GM18511 (cell line): ENCODE measurements at regions not wholly inside any gene's neighbourhood (a gene's known extent, or its start where the extent isn't known, plus 50 kb on each side); places are given as distances from the start of the nearest gene placed in this dataset.

Source experiments
- ATAC-seq: cut with Tn5 transposase; IDR thresholded peaks from one replicate; pipeline ENCODE4 v1.9.1; 2021; ENCODE audit warnings: mild to moderate bottlenecking, moderate library complexity; ENCODE audit not compliant: unreplicated experiment

DNA sequence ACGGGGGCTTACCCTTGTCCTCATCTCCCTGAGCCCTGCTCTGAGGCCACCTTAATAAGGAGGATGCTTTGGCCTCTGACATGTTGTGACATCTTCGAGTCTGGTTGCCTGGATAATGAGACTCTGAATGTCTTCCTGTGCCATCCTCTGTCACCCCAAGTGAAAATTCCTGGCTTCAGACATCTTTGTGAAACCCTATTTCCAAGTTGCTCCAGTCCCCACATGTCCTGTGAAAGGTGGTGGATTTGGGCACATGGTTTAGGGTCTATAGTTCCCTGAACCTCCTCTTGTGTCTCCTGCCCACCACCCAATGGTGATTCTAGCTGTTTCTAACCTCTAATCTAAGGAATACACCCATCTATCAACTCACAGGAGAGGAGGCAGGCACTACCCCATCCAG, 223.1 kb upstream of the GLI3 start:
- no peak for ATAC-seq

DNA sequence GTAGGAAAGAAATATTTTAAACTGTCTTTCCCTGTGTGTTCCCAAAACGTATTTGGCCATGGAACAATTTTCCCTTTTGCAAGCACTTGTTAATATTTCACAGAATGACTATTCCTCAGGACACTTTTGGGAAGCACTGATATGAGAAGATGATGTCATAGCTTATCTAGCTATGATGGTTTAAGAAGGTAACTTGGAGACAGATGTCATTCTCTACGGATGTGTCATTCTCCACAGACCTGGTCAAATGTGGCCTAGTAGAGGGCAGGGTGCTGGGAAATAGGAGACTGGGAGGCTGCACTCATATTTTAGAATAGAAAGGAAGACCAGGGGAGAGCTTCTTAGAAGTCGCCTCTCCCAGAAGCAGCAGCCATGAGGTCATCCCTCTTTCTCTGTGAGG, 220.7 kb upstream of the GLI3 start:
- no peak for ATAC-seq

DNA sequence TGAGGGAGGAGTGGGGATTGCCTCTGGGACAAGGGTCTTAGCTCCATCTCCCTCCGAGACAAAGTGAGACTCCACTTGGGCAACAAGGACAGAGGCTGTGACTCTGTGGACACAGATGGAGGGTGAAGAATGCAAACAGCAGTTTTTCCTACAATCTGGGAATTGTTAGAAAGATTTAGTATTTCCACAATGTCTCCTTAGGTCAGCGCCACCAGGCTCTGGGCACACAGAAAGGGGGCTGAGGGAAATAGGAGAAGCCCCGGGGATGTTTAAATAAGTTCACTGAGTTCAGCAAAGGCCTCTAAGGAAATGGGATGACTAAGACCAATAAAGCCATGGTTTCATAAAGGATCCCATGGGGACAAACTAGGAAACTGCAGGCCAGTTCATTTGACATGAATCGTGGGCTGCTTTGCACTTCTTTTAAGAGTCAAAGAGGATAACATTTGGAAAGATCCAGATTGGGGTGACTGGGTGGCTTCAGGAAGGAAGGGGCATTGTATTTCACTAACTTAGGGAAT, 219.8 kb upstream of the GLI3 start:
- ATAC-seq, result no peak

DNA sequence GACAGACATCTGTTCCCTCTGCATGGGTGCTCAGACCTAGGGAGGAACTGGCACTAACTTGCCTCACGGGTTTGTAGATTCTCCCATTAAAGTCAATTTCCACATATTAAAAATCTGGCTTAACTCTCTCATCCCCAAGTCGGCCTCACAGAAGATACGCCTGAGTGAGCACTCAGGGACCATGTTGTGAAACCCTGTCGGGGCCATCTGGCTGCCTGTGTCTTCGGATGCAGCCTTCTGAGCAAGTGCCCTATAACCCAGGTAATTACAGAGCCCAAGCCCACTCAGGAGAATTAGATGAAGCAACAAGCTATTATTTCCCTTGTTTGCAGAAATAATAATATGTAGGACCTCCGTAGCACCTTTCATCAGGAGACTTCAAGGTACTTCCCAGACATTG, 219.3 kb upstream of the GLI3 start:
- ATAC-seq, result no peak

DNA sequence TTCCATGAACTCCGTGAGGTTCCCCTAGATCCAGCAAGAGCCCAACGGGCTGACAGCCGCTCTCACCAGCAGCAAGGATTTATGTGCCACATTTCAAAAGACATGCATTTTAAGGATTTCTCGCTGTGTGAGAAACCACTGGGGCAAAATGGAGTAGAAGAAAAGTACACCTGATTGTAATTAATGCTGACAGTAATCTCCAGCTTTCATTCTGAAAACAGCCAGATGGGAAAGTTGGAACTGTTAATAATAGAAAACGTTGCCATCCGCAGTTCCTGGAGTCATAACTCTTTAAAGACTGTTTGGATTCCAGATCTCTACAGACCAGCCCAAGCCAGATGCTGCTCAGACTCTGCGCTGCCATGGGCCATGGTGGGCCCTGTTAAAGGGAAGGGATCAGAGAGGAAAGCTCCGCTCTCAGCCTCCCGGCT, 216.9 kb upstream of the GLI3 start:
- no peak for ATAC-seq

DNA sequence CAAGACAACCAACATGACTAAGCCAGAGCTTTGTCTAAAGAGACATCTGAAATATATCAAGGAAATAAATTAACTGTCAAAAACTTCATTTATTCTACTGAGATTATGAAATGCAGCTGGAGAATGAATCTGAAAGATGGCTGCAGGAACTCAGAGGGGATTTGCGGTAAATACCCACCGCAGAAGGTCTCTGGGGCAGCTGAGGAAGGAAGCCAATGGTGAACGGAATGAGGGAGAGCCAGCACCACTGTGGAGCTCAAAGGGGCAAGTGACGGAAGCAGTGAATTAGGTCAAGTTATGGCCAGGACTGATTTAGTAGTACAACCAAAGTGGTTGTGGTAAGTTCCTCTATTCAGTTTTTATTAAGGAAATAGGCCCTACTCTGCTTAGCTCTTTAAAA, 215.3 kb upstream of the GLI3 start:
- ATAC-seq, result no peak

DNA sequence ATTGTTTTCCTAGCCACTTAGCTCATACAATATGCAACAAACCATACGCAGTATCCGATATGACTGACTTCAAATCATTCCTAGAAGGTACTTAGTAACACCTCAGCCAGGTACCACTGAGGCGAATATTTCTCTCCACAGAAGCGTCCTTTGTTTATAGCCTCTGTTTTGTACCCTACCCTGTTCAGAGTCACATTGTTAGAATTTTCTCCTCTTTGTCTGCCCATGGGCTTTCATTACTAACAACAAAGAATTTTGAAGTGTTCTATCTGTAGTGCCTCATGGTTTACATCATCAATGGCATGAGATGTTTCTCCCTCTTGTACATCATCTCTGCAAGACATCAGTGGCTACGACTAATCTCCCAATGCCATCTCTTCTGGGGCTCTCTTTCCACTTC, 212.4 kb upstream of the GLI3 start:
- no peak for ATAC-seq

DNA sequence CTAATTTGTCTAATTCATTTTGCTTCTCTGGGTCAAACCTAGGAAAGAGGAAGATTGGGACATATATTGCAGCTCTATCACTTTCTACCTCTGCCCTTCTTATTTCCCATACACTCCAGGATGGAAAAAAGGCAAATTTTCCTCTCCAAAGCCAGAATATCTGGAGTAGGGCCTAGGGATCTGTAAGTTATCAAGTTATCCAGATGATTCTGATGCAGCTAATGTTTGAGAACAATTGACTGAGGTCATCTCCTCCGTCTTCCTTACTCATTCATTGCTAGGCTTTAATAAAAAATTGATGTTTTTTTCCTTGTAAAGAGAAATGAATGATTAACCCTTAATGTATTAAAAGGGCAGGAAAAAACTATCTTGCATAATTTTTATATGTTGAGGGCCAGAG, 211.9 kb upstream of the GLI3 start:
- no peak for ATAC-seq

DNA sequence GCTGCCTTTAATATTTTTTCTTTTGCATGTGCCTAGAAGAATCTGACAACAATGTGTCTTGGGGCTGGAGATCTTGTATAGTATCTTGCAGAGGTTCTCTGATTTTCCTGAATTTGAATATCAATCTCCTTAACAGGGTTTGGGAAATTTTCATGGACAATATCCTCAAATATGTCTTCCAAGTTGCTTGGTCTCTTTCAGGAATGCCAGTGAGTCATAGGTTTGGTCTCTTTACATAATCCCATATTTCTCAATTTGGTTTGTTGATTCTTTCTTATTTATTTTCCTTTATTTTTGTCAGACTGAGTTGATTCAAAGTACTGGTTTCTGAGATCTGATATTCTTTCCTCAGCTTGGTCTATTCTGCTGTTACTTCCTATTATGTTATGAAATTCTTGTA, 208.7 kb upstream of the GLI3 start:
- ATAC-seq, result no peak

DNA sequence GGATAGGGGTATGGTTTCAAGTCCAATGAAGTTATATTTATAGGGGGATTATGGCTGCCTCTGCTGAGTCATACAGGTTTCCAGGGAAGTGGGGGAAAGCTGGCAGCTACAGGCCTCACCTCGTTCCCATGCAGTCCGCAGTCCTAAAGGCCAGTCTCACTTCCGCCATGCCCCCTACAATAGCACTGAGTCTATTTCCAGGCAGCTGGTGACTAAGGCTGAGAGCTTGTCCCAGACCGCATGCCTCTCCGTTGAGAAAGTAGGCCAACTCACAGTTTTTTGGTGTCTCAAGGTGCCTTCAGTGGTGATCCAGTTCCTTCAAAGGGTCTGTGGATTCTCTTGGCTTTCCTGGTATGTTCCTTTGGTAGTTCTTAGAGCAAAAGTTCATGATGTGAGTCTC, 203.9 kb upstream of the GLI3 start:
- no peak for ATAC-seq

DNA sequence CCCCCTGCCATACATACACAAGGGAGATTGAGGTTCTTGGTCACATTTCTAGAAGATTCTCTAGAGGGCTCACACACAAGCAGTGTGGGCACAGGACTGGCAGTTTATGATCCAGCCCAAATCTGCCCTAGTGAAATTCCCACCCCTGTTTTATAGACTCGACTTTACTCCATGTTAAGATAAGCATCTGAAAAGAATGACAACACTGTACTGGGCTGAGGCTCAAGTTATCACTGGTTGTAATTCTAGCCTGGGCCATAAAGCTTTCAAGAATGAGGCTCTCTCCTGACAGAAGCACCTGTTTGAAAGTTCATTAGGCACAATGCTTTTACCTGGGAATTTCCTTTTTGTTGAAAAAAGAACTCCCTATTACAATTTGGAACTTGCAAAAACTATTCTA, 195.6 kb upstream of the GLI3 start:
- ATAC-seq, result no peak

DNA sequence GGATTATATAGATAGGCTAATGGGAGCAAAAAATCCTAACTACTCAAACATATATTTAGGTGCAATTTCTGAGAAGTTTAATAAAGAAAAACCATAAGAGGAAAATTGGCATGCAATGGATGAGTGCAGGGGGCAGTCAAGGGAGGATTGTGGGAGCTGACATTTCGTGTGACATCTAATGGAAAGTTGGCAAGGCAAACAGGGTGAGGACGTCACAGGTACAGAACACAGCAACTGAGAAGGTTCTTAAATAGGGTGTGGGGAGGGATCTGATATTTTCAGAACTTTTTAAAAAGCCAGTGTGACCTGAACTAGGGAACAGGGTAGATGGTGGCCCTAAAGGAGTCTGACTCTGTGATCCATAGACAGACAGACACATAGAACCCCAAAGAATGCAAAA, 194.9 kb upstream of the GLI3 start:
- ATAC-seq, result no peak

DNA sequence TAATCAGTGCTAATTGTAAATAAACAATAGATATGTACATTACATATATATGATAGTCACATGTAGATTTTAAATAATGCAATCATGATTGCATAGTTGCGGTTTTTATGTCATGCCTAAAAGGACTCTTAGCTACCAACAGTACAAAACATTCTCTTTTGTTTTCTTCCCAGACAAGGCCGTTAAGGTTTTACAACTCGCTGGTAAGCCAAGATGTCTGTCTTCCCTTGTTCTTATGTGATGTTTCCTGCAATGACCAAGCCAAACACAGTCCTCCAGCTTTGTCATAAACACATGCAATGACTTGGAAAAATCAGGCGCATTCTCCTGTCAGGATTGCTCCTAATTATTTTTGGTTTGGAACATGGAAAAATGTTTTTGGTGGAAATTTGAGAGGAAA, 192.3 kb upstream of the GLI3 start:
- no peak for ATAC-seq

DNA sequence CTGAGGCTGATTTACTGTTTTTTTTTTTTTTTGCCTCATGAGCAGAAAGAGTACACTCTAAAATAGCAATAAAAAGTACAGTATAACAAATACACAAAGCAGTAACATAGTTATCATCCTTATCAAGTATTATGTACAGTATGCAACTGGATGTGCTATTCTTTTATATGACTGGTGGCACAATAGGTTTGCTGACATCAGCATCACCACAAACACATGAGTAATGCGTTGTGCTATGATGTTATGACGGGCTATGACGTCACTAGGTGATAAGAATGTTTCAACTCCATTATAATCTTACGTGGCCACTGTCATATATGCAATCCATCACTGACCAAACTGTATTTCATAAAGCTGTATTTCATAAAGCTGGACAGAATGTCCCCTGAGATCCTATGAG, 189.2 kb upstream of the GLI3 start:
- no peak for ATAC-seq

DNA sequence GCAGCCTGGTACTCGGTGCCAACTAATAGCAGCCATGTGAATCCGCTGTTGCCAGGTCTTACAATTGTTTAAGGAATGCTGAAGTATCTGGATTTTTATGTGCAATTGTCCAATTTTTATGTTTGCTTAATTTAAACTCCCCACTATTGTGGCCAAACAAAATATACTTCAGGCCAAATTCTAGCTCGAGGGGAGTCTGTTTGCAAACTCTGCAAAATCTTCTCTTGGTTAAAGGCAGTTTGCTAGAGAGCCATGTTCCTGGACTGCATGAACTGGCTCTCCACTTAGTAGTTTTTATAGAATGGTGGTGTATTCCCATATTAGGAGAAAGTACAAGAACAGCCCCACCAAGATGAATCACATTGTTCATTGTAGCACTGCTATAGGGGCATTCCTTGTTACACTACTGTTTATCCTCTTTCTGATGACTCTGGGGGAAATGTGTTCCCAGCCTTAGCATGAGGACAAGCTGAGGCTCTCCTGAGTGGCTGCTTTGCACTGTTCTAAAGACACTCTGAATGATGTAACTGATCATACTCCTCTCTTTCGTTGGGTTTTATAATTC, 178.0 kb upstream of the GLI3 start:
- no peak for ATAC-seq

DNA sequence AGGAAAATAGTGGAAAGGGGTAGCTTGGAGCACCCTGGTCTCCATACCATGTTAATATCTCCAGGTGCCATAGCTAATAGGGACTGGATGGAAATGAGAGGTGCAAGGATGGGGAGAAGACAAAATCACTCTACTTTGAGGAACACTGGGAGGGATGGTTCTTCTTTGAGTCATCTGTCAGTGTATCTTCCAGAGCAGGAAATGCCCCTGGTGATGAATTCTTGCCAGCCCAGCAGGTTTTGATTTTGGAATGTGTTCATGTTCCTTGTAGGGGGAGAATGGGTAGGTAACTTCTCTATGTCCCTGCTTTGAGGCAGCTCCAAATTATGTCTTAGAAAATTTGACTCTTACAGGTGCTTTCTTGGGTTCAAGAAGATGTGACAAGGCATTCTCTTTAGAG, 177.0 kb upstream of the GLI3 start:
- ATAC-seq, result no peak

DNA sequence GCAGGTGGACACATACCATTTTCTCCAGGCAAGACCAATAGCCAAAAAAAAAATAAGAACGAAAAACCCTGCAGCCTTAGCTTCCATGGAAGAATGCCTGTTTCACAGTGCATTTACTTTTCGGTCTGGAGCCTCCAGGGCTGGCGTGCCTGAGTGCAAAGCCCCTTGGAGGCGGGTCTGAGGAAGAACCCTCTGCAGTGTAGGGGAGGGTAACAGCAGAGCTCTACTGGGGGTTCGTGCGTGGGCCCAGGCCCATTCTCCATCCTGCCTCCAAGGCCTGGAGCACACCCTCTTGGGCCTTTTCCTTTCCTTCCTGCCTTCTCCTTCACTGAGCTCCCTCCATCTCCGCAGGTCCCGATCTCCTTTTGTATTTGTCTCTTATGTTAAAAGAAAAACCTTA, 172.3 kb upstream of the GLI3 start:
- no peak for ATAC-seq

DNA sequence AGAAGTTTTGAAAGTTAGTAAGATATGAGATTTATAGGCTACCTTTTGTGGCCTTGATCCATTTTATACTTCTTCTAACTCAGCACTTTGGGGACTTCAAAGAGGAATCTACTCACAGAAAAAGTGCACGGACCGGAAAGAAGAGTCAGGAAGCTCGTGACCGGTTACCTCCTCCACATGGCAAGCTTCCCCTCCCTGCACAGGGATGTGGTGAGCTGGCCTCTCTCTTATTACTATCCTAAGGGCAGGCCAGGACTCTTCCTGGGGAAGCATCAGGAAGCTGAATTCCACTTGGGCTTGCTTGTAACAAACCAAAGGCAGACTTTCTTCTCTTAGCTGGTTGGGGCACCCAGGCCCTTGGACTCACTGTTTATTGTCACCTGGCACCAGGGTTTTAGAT, 170.8 kb upstream of the GLI3 start:
- ATAC-seq, result no peak

DNA sequence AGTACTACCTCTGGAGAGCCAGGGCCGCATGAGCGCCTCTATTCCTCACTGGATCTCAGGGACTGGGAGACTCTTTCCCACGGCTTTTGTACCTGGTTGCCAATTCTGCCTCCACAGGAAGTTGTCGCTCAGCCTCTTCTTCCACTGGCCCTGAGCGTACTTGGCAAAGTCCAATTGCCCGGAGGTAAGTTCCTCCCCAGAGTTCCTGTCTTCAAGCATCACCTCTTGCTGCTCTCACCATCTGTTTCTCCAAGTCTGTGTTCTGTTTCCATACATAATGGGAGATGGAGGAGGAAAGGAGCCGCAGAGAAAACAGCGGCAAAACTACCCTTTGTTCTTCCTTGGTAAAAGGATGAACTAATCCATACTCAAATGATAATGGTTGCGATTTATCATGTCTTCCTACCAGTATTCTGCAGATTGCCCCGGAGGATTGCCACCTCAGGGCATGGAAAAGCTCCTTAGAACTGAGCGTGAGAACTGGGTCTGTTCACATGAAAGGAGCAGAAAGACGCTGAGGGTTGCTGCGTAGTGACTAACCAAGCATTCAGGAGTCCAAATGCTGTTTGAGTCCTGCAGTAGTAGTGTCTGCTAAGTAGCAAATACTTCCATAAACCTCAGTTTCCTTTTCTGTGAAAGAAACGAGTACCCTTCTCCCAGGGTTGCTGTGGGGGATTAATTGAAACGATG, 170.2 kb upstream of the GLI3 start:
- no peak for ATAC-seq

DNA sequence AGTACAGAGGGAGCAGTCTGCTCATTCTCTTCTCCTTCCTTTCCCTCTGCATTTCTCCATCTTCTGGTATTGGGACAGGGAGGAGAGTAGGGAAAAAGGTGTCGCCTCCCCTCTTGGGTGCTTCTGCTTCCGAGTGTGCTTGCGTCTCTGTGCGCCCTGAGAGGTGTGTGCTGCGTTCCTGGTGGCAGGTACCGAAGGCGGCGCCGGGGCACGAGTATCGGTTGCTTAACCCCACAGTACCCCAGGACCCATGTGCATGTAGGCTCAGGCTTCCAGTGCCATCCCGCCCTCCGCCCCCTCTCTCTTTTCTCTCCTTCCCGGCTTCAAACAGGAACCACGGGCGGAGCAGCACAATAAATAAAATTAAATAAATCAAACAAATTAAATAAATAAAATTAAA, 169.3 kb upstream of the GLI3 start:
- ATAC-seq, result no peak

DNA sequence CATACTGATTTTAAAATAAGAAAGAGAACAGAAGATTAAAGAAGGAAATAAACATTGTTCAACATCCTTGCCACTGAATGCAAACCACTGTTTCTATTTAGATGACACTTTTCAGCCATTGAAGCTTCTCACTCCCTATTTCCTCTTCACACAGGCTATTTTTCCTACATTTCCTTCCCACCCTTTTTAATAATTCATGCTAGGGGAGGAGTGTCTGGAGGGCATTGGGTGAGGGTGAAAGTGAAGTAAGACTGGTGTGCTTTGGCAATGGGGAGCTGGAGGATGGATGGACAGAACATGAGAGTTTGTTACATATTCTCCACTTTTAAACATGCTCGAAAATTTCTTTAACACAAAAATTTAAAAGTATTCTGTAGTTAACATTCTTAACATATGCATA, 168.8 kb upstream of the GLI3 start:
- ATAC-seq, result no peak

DNA sequence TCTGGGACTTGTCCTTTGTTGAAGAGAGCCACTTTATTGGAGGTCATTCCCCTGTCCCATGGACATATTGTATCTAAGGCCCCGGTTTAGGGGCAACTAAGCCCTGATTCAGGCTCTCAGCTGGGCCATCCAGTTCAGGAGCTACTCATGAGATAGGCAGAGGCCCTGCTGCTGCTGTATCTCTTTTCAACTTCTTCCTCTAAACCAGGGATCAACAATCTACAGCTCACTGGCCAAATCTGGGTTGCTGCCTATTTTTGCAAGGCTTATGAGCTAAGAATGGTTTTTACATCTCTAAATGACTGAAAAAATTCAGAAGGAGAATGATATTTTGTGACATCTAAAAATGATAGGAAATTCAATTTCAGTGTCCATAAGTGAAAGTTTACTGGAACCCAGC, 166.8 kb upstream of the GLI3 start:
- no peak for ATAC-seq

DNA sequence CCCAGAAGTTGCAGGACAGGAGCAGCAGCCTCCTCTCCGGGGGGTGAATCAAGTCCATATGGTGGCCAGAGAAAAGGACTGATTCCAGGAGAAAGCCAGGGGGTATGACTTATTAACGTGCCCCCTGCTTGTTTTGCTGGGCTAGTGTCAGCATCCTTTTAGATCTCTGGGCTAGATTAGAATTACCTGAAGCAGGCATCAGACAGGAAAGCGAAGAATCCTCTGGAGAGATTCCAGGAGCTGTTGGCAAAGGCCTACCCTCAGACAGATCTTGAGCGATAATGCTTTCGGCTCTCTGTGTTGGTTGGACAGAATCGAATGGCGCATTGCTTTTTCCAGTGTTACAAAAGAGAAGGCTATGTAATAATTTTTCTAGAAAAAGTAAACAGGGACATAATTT, 164.0 kb upstream of the GLI3 start:
- no peak for ATAC-seq
